Tibial nerve (tissue), 3 donors: ENCODE measurements at regions not wholly inside any gene's neighbourhood (a gene's known extent, or its start where the extent isn't known, plus 50 kb on each side); places are given as distances from the start of the nearest gene placed in this dataset.

Experiments used
- CTCF ChIP-seq, 5 experiments: fragments of 200-600 bp in 3 of 5; fragments of 450-650 bp in 2 of 5; sonication (generic) in 3 of 5; IDR thresholded peaks; one replicate each; pipeline ENCODE4 v1.5.1; 2016 to 2019; ENCODE audit warnings: antibody characterized with exemption in 5 of 5, mild to moderate bottlenecking in 3 of 5, moderate library complexity in 2 of 5
- POLR2A ChIP-seq, 2 donors: fragments of 450-650 bp; IDR thresholded peaks; one replicate each; pipeline ENCODE4 v1.6.1; 2017; ENCODE audit warnings: antibody characterized with exemption in 2 of 2, mild to moderate bottlenecking in 2 of 2, moderate library complexity in 2 of 2

- no peak for TF ChIP-seq CTCF (IDR thresholded peaks at IDR 0.05)
- TF ChIP-seq POLR2A (IDR thresholded peaks at IDR 0.05) = no peak
Observed at GRCh38 chr2:107111623-107112022, 225.7 kb upstream of the ST6GAL2 start.
